Neuronal stem cell (in vitro differentiated cells): ENCODE measurements at regions not wholly inside any gene's neighbourhood (a gene's known extent, or its start where the extent isn't known, plus 50 kb on each side); places are given as distances from the start of the nearest gene placed in this dataset.

ENCODE experiments used
- DNase-seq: peaks from one replicate; pipeline ENCODE4 v3.0.0-alpha.2; 2013; ENCODE audit warnings: low spot score
- H2AFZ ChIP-seq: one replicate; pipeline ENCODE4 v1.6.1; 2013; ENCODE audit warnings: mild to moderate bottlenecking, low read length, inconsistent platforms
- H2AK5ac ChIP-seq: 2 replicates; pipeline ENCODE4 v1.6.1; 2013; ENCODE audit warnings: low read depth, mild to moderate bottlenecking, inconsistent platforms, low read length, moderate library complexity, mixed read lengths
- H2BK120ac ChIP-seq: 2 replicates; pipeline ENCODE4 v1.6.1; 2013; ENCODE audit warnings: low read depth, mild to moderate bottlenecking, inconsistent platforms, low read length, moderate library complexity, mixed read lengths
- H2BK12ac ChIP-seq: one replicate; pipeline ENCODE4 v1.6.1; 2013; ENCODE audit warnings: low read length, inconsistent platforms
- H2BK15ac ChIP-seq: 2 replicates; pipeline ENCODE4 v1.6.1; 2013; ENCODE audit warnings: mild to moderate bottlenecking, low read length, inconsistent platforms, mixed read lengths
- H2BK5ac ChIP-seq: one replicate; pipeline ENCODE4 v1.6.1; 2013; ENCODE audit warnings: inconsistent platforms, mild to moderate bottlenecking, low read length, moderate library complexity
- H3K14ac ChIP-seq: one replicate; pipeline ENCODE4 v1.6.1; 2013; ENCODE audit warnings: low read length, inconsistent platforms
- H3K18ac ChIP-seq: 2 replicates; pipeline ENCODE4 v1.6.1; 2013; ENCODE audit warnings: low read length, inconsistent platforms
- H3K23ac ChIP-seq: 2 replicates; pipeline ENCODE4 v1.6.1; 2013; ENCODE audit warnings: low read depth, mild to moderate bottlenecking, mixed read lengths, low read length, inconsistent platforms; ENCODE audit not compliant: poor library complexity
- H3K27ac ChIP-seq: replicated peaks from 3 replicates; pipeline ENCODE4 v1.5.1; 2013; ENCODE audit warnings: low read length, inconsistent platforms
- H3K27me3 ChIP-seq, 3 experiments: 2 replicates each; pipeline ENCODE4 v1.6.1; 2013; ENCODE audit warnings: low read length in 3 of 3, mild to moderate bottlenecking in 2 of 3, inconsistent platforms in 1 of 3, low read depth in 1 of 3, mixed read lengths in 1 of 3, moderate library complexity in 1 of 3; ENCODE audit not compliant: control insufficient read depth in 3 of 3, insufficient read depth in 3 of 3
- H3K36me3 ChIP-seq, 2 donors: replicated peaks in 1 of 2; 2 replicates each; pipeline ENCODE4 v1.6.1; 2013; ENCODE audit warnings: low read length in 2 of 2; ENCODE audit not compliant: control insufficient read depth in 2 of 2, insufficient read depth in 2 of 2
- H3K4ac ChIP-seq: 2 replicates; pipeline ENCODE4 v1.6.1; 2013; ENCODE audit warnings: inconsistent platforms, mild to moderate bottlenecking, low read length, moderate library complexity
- H3K4me1 ChIP-seq, 2 donors: 1 replicate in 1 of 2; 2 replicates in 1 of 2; pipeline ENCODE4 v1.6.1; 2013; ENCODE audit warnings: low read length in 2 of 2, low read depth in 1 of 2; ENCODE audit not compliant: control insufficient read depth in 2 of 2, insufficient read depth in 1 of 2
- H3K4me2 ChIP-seq: one replicate; pipeline ENCODE4 v1.6.1; 2013; ENCODE audit warnings: mild to moderate bottlenecking, low read length, inconsistent platforms; ENCODE audit not compliant: insufficient read depth, poor library complexity, severe bottlenecking
- H3K4me3 ChIP-seq, 2 donors: 2 replicates each; pipeline ENCODE4 v1.5.1; 2013; ENCODE audit warnings: low read length in 2 of 2, mild to moderate bottlenecking in 2 of 2, inconsistent platforms in 1 of 2, moderate library complexity in 1 of 2
- H3K79me1 ChIP-seq: one replicate; pipeline ENCODE4 v1.6.1; 2013; ENCODE audit warnings: low read depth, mild to moderate bottlenecking, inconsistent platforms, low read length, moderate library complexity
- H3K9ac ChIP-seq: one replicate; pipeline ENCODE4 v1.6.1; 2013; ENCODE audit warnings: mild to moderate bottlenecking, low read depth, low read length, inconsistent platforms; ENCODE audit not compliant: poor library complexity
- H3K9me3 ChIP-seq, 2 donors: replicated peaks in 1 of 2; 2 replicates each; pipeline versions ENCODE3 to v1.6.1; 2013; ENCODE audit warnings: low read length in 2 of 2, mild to moderate bottlenecking in 2 of 2, inconsistent platforms in 1 of 2, low read depth in 1 of 2, mixed read lengths in 1 of 2, moderate library complexity in 1 of 2; ENCODE audit not compliant: control insufficient read depth in 2 of 2, insufficient read depth in 1 of 2
- H4K8ac ChIP-seq: one replicate; pipeline ENCODE4 v1.6.1; 2013; ENCODE audit warnings: low read depth, mild to moderate bottlenecking, inconsistent platforms, low read length, moderate library complexity
- H4K91ac ChIP-seq: one replicate; pipeline ENCODE4 v1.6.1; 2013; ENCODE audit warnings: low read length, low read depth, mild to moderate bottlenecking, inconsistent platforms; ENCODE audit not compliant: poor library complexity
- WGBS, 2 donors: extraction: QIAGEN DNeasy Blood & Tissue Kit; methylation state at CpG; one replicate each; pipeline ENCODE4 v1.1.7; 2013; ENCODE audit warnings: missing lambda C conversion rate in 2 of 2, mixed read lengths in 1 of 2; ENCODE audit not compliant: insufficient read length in 2 of 2, insufficient replicate concordance in 1 of 2; ENCODE audit errors: extremely low coverage in 2 of 2; 5-methylcytosine and 5-hydroxymethylcytosine counted together

DNA sequence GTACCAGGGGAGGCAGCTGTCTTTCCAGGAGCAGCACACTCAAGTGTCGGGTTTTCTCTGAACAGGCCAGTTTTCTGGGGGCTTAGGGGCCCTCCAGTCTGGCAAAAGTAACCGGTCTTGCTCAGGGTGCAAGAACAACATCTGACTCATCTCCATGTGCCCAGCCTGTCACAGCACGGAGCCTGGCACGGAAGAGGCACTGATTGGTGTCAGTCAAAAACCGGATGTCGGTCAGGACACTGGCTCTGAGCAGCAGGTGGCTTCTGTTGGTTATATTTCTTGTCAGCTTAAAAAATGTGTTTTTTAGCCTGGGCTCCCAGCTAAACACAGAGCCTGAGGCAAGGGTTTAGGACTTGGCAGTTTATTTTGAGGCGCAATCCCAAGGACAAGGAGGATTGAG, 139.9 kb downstream of the FBLN2 start:
- Histone ChIP-seq H2AK5ac (peak overlapping the region; percentile 8), H3K18ac (no peak overlapping the region), H3K4me3 (no peak overlapping the region), H3K14ac (no peak overlapping the region), H3K4me1 (peaks cover 12 to 16% of the 10 kb centered on the region in 2 donors), H3K27ac (no peak overlapping the region), H3K9me3 (peaks cover 3% of the 10 kb centered on the region in 2 donors), H3K79me1 (no peaks in the 10 kb centered on the region), H4K8ac (no peak overlapping the region), H2BK12ac (peak overlapping the region; percentile 77), H3K4ac (no peak overlapping the region), H2BK120ac (no peak overlapping the region), H3K23ac (no peak overlapping the region), H2BK15ac (no peak overlapping the region), H3K27me3 (peaks cover 0 to 26% (median 0%) of the 10 kb centered on the region in 3 experiments), H3K9ac (no peak overlapping the region), H3K36me3 (no peaks in the 10 kb centered on the region), H2AFZ (no peak overlapping the region), H3K4me2 (no peak overlapping the region), H4K91ac (no peak overlapping the region), H2BK5ac (no peak overlapping the region)
- no peak for DNase-seq
- WGBS, 2 donors, result no CpG with 5 or more reads among the region's 7 CpGs

GRCh38 chr3:13688034-13688433, 139.1 kb downstream of the FBLN2 start:
- Histone ChIP-seq H3K9me3 (peaks cover 3% of the 10 kb centered on the region in 2 donors), H2AFZ (peak overlapping the region; percentile 1), H3K27ac (no peak overlapping the region), H2BK120ac (no peak overlapping the region), H3K79me1 (no peaks in the 10 kb centered on the region), H3K36me3 (no peaks in the 10 kb centered on the region), H2BK5ac (no peak overlapping the region), H3K18ac (peak overlapping the region; percentile 7), H3K4me2 (no peak overlapping the region), H3K4ac (no peak overlapping the region), H2BK12ac (no peak overlapping the region), H3K4me3 (no peak overlapping the region), H3K9ac (no peak overlapping the region), H2AK5ac (no peak overlapping the region), H3K4me1 (peaks cover 12 to 17% of the 10 kb centered on the region in 2 donors), H4K8ac (no peak overlapping the region), H4K91ac (no peak overlapping the region), H3K27me3 (peaks cover 0 to 21% (median 0%) of the 10 kb centered on the region in 3 experiments), H3K14ac (no peak overlapping the region), H2BK15ac (no peak overlapping the region), H3K23ac (no peak overlapping the region)
- DNase-seq, result no peak
- WGBS, 2 donors, result no CpG with 5 or more reads among the region's 8 CpGs
